ENCODE measurements at regions not wholly inside any gene's neighbourhood (a gene's known extent, or its start where the extent isn't known, plus 50 kb on each side); places are given as distances from the start of the nearest gene placed in this dataset.

- no peak for DNase-seq (ENCODE audit: missing footprints)
- no peak for ATAC-seq
- intact Hi-C loops (cut with DNase I): no loop called here
Observed at GRCh38 chr5:97745817-97746216, 562.8 kb upstream of the RIOK2 start.

GRCh38 chr5:97750576-97750975 is 567.5 kb upstream of the RIOK2 start:
- intact Hi-C loops (cut with DNase I): no loop called here
- ATAC-seq (no peak), DNase-seq (ENCODE audit: missing footprints) (no peak)

- DNase-seq (ENCODE audit: missing footprints) (no peak), ATAC-seq (no peak)
- intact Hi-C loops (cut with DNase I): no loop called here
Observed at GRCh38 chr5:97751540-97751939, 568.5 kb upstream of the RIOK2 start.

- ATAC-seq: no peak
- DNase-seq (ENCODE audit: missing footprints): no peak
- intact Hi-C loops (cut with DNase I): no loop called here
Observed at GRCh38 chr5:97752871-97753270, 569.8 kb upstream of the RIOK2 start.

GRCh38 chr5:97762483-97762882 is 579.4 kb upstream of the RIOK2 start:
- DNase-seq (ENCODE audit: missing footprints): no peak
- ATAC-seq: no peak
- intact Hi-C loops (cut with DNase I): no loop called here

GRCh38 chr5:97764700-97765099 is 581.7 kb upstream of the RIOK2 start:
- DNase-seq (ENCODE audit: missing footprints) (no peak), ATAC-seq (no peak)
- intact Hi-C loops (cut with DNase I): no loop called here

GRCh38 chr5:97778451-97778850 is 595.4 kb upstream of the RIOK2 start:
- ATAC-seq: no peak
- intact Hi-C loops (cut with DNase I): no loop called here
- DNase-seq (ENCODE audit: missing footprints): no peak

- intact Hi-C loops (cut with DNase I): no loop called here
- no peak for DNase-seq (ENCODE audit: missing footprints)
- no peak for ATAC-seq
Observed at GRCh38 chr5:97788369-97788768, 605.3 kb upstream of the RIOK2 start.

GRCh38 chr5:97797994-97798451 is 615.0 kb upstream of the RIOK2 start:
- DNase-seq (ENCODE audit: missing footprints): no peak
- intact Hi-C loops (cut with DNase I): no loop called here
- ATAC-seq: no peak

- intact Hi-C loops (cut with DNase I): no loop called here
- DNase-seq (ENCODE audit: missing footprints) (no peak), ATAC-seq (no peak)
Observed at GRCh38 chr5:97801461-97801860, 618.4 kb upstream of the RIOK2 start.

- ATAC-seq: no peak
- intact Hi-C loops (cut with DNase I): no loop called here
Observed at GRCh38 chr5:97820138-97820537, 637.1 kb upstream of the RIOK2 start.

GRCh38 chr5:97832645-97833296 is 649.7 kb upstream of the RIOK2 start:
- intact Hi-C loops (cut with DNase I): no loop called here
- DNase-seq (ENCODE audit: missing footprints) (no peak), ATAC-seq (no peak)

More at GRCh38 chr5:97820138-97820537, 637.1 kb upstream of the RIOK2 start:
- DNase-seq (ENCODE audit: missing footprints): no peak

- intact Hi-C loops (cut with DNase I): no loop called here
- no peak for DNase-seq (ENCODE audit: missing footprints)
- ATAC-seq: no peak
Observed at GRCh38 chr5:97834561-97834960, 651.5 kb upstream of the RIOK2 start.

- ATAC-seq (no peak), DNase-seq (ENCODE audit: missing footprints) (no peak)
- intact Hi-C loops (cut with DNase I): no loop called here
Observed at GRCh38 chr5:97835112-97835511, 652.1 kb upstream of the RIOK2 start.

GRCh38 chr5:97836816-97837215 is 653.8 kb upstream of the RIOK2 start:
- intact Hi-C loops (cut with DNase I): no loop called here
- ATAC-seq (no peak), DNase-seq (ENCODE audit: missing footprints) (no peak)

- intact Hi-C loops (cut with DNase I): no loop called here
- DNase-seq (ENCODE audit: missing footprints): no peak
- ATAC-seq: peak; percentile 83
Observed at GRCh38 chr5:97838214-97838613, 655.2 kb upstream of the RIOK2 start.

- intact Hi-C loops (cut with DNase I): loop anchor here (10.0 kb wide), 1 partner anchor 65 kb away; no protein-coding TSS in a partner anchor
- DNase-seq (ENCODE audit: missing footprints): no peak
- no peak for ATAC-seq
Observed at GRCh38 chr5:97839341-97840086, 656.5 kb upstream of the RIOK2 start.

- DNase-seq (ENCODE audit: missing footprints) (no peak), ATAC-seq (no peak)
- intact Hi-C loops (cut with DNase I): loop anchor here (10.0 kb wide), 1 partner anchor 64 kb away; no protein-coding TSS in a partner anchor
Observed at GRCh38 chr5:97840643-97841042, 657.6 kb upstream of the RIOK2 start.

GRCh38 chr5:97842687-97843086 is 659.6 kb upstream of the RIOK2 start:
- ATAC-seq (no peak), DNase-seq (ENCODE audit: missing footprints) (no peak)
- intact Hi-C loops (cut with DNase I): loop anchor here (10.0 kb wide), 1 partner anchor 62 kb away; no protein-coding TSS in a partner anchor

- ATAC-seq (no peak), DNase-seq (ENCODE audit: missing footprints) (no peak)
- intact Hi-C loops (cut with DNase I): loop anchor here (10.0 kb wide), 1 partner anchor 60 kb away; no protein-coding TSS in a partner anchor
Observed at GRCh38 chr5:97844797-97845196, 661.8 kb upstream of the RIOK2 start.
